Astrocyte of the spinal cord (primary cell): ENCODE measurements at regions not wholly inside any gene's neighbourhood (a gene's known extent, or its start where the extent isn't known, plus 50 kb on each side); places are given as distances from the start of the nearest gene placed in this dataset.
"Not testable (repeated sequence)": the region's sequence is repeated elsewhere in the genome, so short reads cannot be mapped to it uniquely, and the experiment has no call there.

Experiments
- DNase-seq: peaks from one replicate; pipeline ENCODE4 v3.0.0; 2011; ENCODE audit warnings: low read depth, low spot score
- H3K4me3 ChIP-seq: 2 replicates; pipeline ENCODE4 v1.5.1; 2011; ENCODE audit warnings: low read depth, mild to moderate bottlenecking, low read length, moderate library complexity
- CTCF ChIP-seq: IDR thresholded peaks from 2 replicates; pipeline ENCODE4 v1.5.1; 2012; ENCODE audit warnings: low read depth, mild to moderate bottlenecking, low read length, inconsistent platforms
- in situ Hi-C: cut with HindIII; loops from 2 replicates; pipeline ENCODE4 v1.10.0; 2017; ENCODE audit warnings: low sequenced_read_pairs

- DNase-seq, result no peak
- H3K4me3 ChIP-seq, result no peak overlapping the region
- TF ChIP-seq CTCF, result no peak
- in situ Hi-C loops, result no loop called here
Observed at GRCh38 chr7:113268757-113269156, 150.4 kb upstream of the SMIM30 start.

- TF ChIP-seq CTCF, result no peak
- no peak overlapping the region for H3K4me3 ChIP-seq
- no peak for DNase-seq
- in situ Hi-C loops, result no loop called here
Observed at GRCh38 chr7:113267885-113268284, 149.5 kb upstream of the SMIM30 start.

- no peak overlapping the region for H3K4me3 ChIP-seq
- no peak for TF ChIP-seq CTCF
- in situ Hi-C loops, result no loop called here
- no peak for DNase-seq
Observed at GRCh38 chr7:113267271-113267670, 148.9 kb upstream of the SMIM30 start.

GRCh38 chr7:113263749-113264148 lies 145.4 kb upstream of the SMIM30 start:
- no peak for DNase-seq
- no peak for TF ChIP-seq CTCF
- in situ Hi-C loops, result no loop called here

GRCh38 chr7:113263215-113263742 lies 144.9 kb upstream of the SMIM30 start:
- H3K4me3 ChIP-seq, in situ Hi-C loops, DNase-seq: not testable (repeated sequence)

More at GRCh38 chr7:113263749-113264148, 145.4 kb upstream of the SMIM30 start:
- no peak overlapping the region for H3K4me3 ChIP-seq

- DNase-seq, result no peak
- in situ Hi-C loops, result no loop called here
- no peak overlapping the region for H3K4me3 ChIP-seq
- TF ChIP-seq CTCF, result no peak
Observed at GRCh38 chr7:113256883-113257531, 138.7 kb upstream of the SMIM30 start.

- in situ Hi-C loops, result no loop called here
- TF ChIP-seq CTCF, result no peak
- H3K4me3 ChIP-seq, result no peak overlapping the region
- peak; percentile 4 for DNase-seq
Observed at GRCh38 chr7:113247198-113247597, 128.8 kb upstream of the SMIM30 start.
